Astrocyte (in vitro differentiated cells and primary cell): ENCODE measurements at regions not wholly inside any gene's neighbourhood (a gene's known extent, or its start where the extent isn't known, plus 50 kb on each side); places are given as distances from the start of the nearest gene placed in this dataset.
"Not testable (repeated sequence)": the region's sequence is repeated elsewhere in the genome, so short reads cannot be mapped to it uniquely, and the experiment has no call there.

Experiments
- DNase-seq: peaks from one replicate; pipeline ENCODE4 v3.0.0-alpha.2; 2010; ENCODE audit warnings: low read depth
- FAIRE-seq: peaks from 2 replicates; lab custom pipeline; 2011; peaks lifted over from hg19 to GRCh38; lab: Jason Lieb, UNC
- H2AFZ ChIP-seq: 2 replicates; pipeline ENCODE4 v1.6.0; 2012; ENCODE audit warnings: low read depth, low read length, inconsistent platforms
- H3K27ac ChIP-seq: 2 replicates; pipeline ENCODE4 v1.5.1; 2011; ENCODE audit warnings: low read depth, low read length, inconsistent platforms
- H3K27me3 ChIP-seq: 2 replicates; pipeline ENCODE4 v1.6.0; 2011; ENCODE audit warnings: low read length, inconsistent platforms; ENCODE audit not compliant: insufficient read depth
- H3K36me3 ChIP-seq: 2 replicates; pipeline ENCODE4 v1.5.1; 2011; ENCODE audit warnings: low read length, inconsistent platforms; ENCODE audit not compliant: insufficient read depth
- H3K4me1 ChIP-seq: 2 replicates; pipeline ENCODE4 v1.5.1; 2011; ENCODE audit warnings: low read length, inconsistent platforms; ENCODE audit not compliant: insufficient read depth
- H3K4me2 ChIP-seq: 2 replicates; pipeline ENCODE4 v1.6.0; 2012; ENCODE audit warnings: low read length, inconsistent platforms
- H3K4me3 ChIP-seq: 2 replicates; pipeline ENCODE4 v1.5.1; 2011; ENCODE audit warnings: low read depth, mild to moderate bottlenecking, low read length, inconsistent platforms; ENCODE audit not compliant: insufficient read depth
- H3K79me2 ChIP-seq: 2 replicates; pipeline ENCODE4 v1.6.0; 2012; ENCODE audit warnings: mild to moderate bottlenecking, low read length, inconsistent platforms; ENCODE audit not compliant: insufficient read depth
- H3K9ac ChIP-seq: 2 replicates; pipeline ENCODE4 v1.6.0; 2012; ENCODE audit warnings: mild to moderate bottlenecking, low read length, inconsistent platforms
- H3K9me3 ChIP-seq: 2 replicates; pipeline ENCODE4 v1.5.1; 2012; ENCODE audit warnings: low read depth, mild to moderate bottlenecking, low read length, inconsistent platforms; ENCODE audit not compliant: insufficient read depth
- H4K20me1 ChIP-seq: 2 replicates; pipeline ENCODE4 v1.6.0; 2012; ENCODE audit warnings: low read length, inconsistent platforms; ENCODE audit not compliant: insufficient read depth
- H3K27ac Mint-ChIP-seq: one replicate; pipeline ENCODE4 v1.8.0; 2021; ENCODE audit warnings: mild to moderate bottlenecking, mixed read lengths; ENCODE audit not compliant: unreplicated experiment
- H3K27me3 Mint-ChIP-seq: one replicate; pipeline ENCODE4 v1.8.0; 2021; ENCODE audit warnings: low read depth, mixed read lengths; ENCODE audit not compliant: unreplicated experiment
- H3K36me3 Mint-ChIP-seq: one replicate; pipeline ENCODE4 v1.8.0; 2021; ENCODE audit warnings: low read depth, mixed read lengths; ENCODE audit not compliant: unreplicated experiment
- H3K4me1 Mint-ChIP-seq: one replicate; pipeline ENCODE4 v1.8.0; 2021; ENCODE audit warnings: low read depth, mixed read lengths; ENCODE audit not compliant: unreplicated experiment
- H3K4me3 Mint-ChIP-seq: one replicate; pipeline ENCODE4 v1.8.0; 2021; ENCODE audit warnings: mild to moderate bottlenecking, moderate library complexity, mixed read lengths; ENCODE audit not compliant: unreplicated experiment
- H3K9me3 Mint-ChIP-seq: one replicate; pipeline ENCODE4 v1.8.0; 2021; ENCODE audit warnings: mild to moderate bottlenecking, mixed read lengths; ENCODE audit not compliant: unreplicated experiment
- CTCF ChIP-seq: IDR thresholded peaks from 2 replicates; pipeline ENCODE4 v1.5.1; 2011; ENCODE audit warnings: low read depth, mild to moderate bottlenecking, inconsistent platforms, low read length, moderate library complexity; ENCODE audit not compliant: insufficient read depth
- EZH2 ChIP-seq: IDR thresholded peaks from 2 replicates; pipeline ENCODE4 v1.6.1; 2012; ENCODE audit warnings: mild to moderate bottlenecking, low read length, inconsistent platforms; ENCODE audit not compliant: insufficient read depth

- H3K36me3 Mint-ChIP-seq = no peaks in the 10 kb centered on the region
- Histone ChIP-seq H3K9ac (no peak overlapping the region), H3K36me3 (no peaks in the 10 kb centered on the region), H2AFZ (no peak overlapping the region), H3K4me1 (no peaks in the 10 kb centered on the region), H3K27me3 (no peaks in the 10 kb centered on the region), H3K4me2 (no peak overlapping the region), H3K9me3 (no peaks in the 10 kb centered on the region), H3K4me3 (no peak overlapping the region), H3K79me2 (no peaks in the 10 kb centered on the region), H4K20me1 (no peaks in the 10 kb centered on the region), H3K27ac (no peak overlapping the region)
- FAIRE-seq (no peak), DNase-seq (no peak)
- no peak overlapping the region for H3K27ac Mint-ChIP-seq
- H3K27me3 Mint-ChIP-seq = no peaks in the 10 kb centered on the region
- no peak overlapping the region for H3K4me3 Mint-ChIP-seq
- H3K4me1 Mint-ChIP-seq = no peaks in the 10 kb centered on the region
- TF ChIP-seq CTCF (peak; percentile 27), EZH2 (no peak)
- no peaks in the 10 kb centered on the region for H3K9me3 Mint-ChIP-seq
Measured at GRCh38 chr20:55415567-55416142, 589.7 kb downstream of the CBLN4 start.

GRCh38 chr20:55412508-55412907 lies 592.8 kb downstream of the CBLN4 start:
- H3K4me2 ChIP-seq, H3K4me1 Mint-ChIP-seq, DNase-seq, H3K27ac ChIP-seq, H3K27me3 Mint-ChIP-seq, H3K79me2 ChIP-seq, H3K9ac ChIP-seq, H3K36me3 ChIP-seq, H3K27me3 ChIP-seq, H3K27ac Mint-ChIP-seq, H3K4me1 ChIP-seq, H4K20me1 ChIP-seq, H3K4me3 ChIP-seq, H3K36me3 Mint-ChIP-seq, H3K4me3 Mint-ChIP-seq, H3K9me3 ChIP-seq, H3K9me3 Mint-ChIP-seq, FAIRE-seq, H2AFZ ChIP-seq: not testable (repeated sequence)

GRCh38 chr20:55406891-55407290 lies 598.4 kb downstream of the CBLN4 start:
- Histone ChIP-seq H3K4me2 (no peak overlapping the region), H2AFZ (no peak overlapping the region), H3K4me1 (no peaks in the 10 kb centered on the region), H3K9me3 (no peaks in the 10 kb centered on the region), H3K27me3 (no peaks in the 10 kb centered on the region), H3K9ac (no peak overlapping the region), H3K27ac (no peak overlapping the region), H4K20me1 (no peaks in the 10 kb centered on the region), H3K36me3 (no peaks in the 10 kb centered on the region), H3K4me3 (no peak overlapping the region), H3K79me2 (no peaks in the 10 kb centered on the region)
- Mint-ChIP-seq H3K27me3 (no peaks in the 10 kb centered on the region), H3K4me3 (no peak overlapping the region), H3K4me1 (no peaks in the 10 kb centered on the region), H3K9me3 (peaks cover 4% of the 10 kb centered on the region), H3K36me3 (no peaks in the 10 kb centered on the region), H3K27ac (no peak overlapping the region)
- DNase-seq = no peak
- TF ChIP-seq CTCF (no peak), EZH2 (no peak)
- no peak for FAIRE-seq
